Naive thymus-derived CD4-positive, alpha-beta T cell (primary cell): ENCODE measurements at regions not wholly inside any gene's neighbourhood (a gene's known extent, or its start where the extent isn't known, plus 50 kb on each side); places are given as distances from the start of the nearest gene placed in this dataset.
"Not testable (repeated sequence)": the region's sequence is repeated elsewhere in the genome, so short reads cannot be mapped to it uniquely, and the experiment has no call there.

ENCODE experiments used
- ATAC-seq: fragments of 150-1000 bp; cut with Tn5 transposase; 2 replicates; pipeline ENCODE4 v1.10.0; 2021; ENCODE audit warnings: mild to moderate bottlenecking, moderate library complexity
- CTCF ChIA-PET: fragments of 350-600 bp; sonication (Branson Sonifier 250); formaldehyde crosslinking; loops from one replicate; lab custom pipeline; 2021; ENCODE audit warnings: antibody characterized with exemption; lab: Charles Lee
- POLR2A ChIA-PET: fragments of 350-600 bp; sonication (Branson Sonifier 250); formaldehyde crosslinking; loops from one replicate; lab custom pipeline; 2021; ENCODE audit warnings: antibody characterized with exemption, inconsistent platforms; lab: Charles Lee
- DNase-seq, 9 donors: peaks; one replicate each; pipeline versions ENCODE4 v3.0.0 to v3.0.0-alpha.2; 2020 to 2022; ENCODE audit warnings: mixed read lengths in 1 of 9
- H3K27ac ChIP-seq: one replicate; pipeline ENCODE4 v1.7.0; 2013; ENCODE audit warnings: mild to moderate bottlenecking, low read depth, low read length, moderate library complexity
- H3K27me3 ChIP-seq, 2 donors: one replicate each; pipeline ENCODE4 v1.7.0; 2013; ENCODE audit warnings: low read length in 2 of 2, mild to moderate bottlenecking in 2 of 2, moderate library complexity in 2 of 2; ENCODE audit not compliant: control insufficient read depth in 2 of 2, insufficient read depth in 2 of 2
- H3K36me3 ChIP-seq, 3 experiments: 1 replicate in 2 of 3; 2 replicates in 1 of 3; pipeline ENCODE4 v1.7.0; 2013; ENCODE audit warnings: low read length in 3 of 3, mild to moderate bottlenecking in 3 of 3, moderate library complexity in 1 of 3; ENCODE audit not compliant: insufficient read depth in 3 of 3, control insufficient read depth in 2 of 3
- H3K4me1 ChIP-seq, 2 donors: one replicate each; pipeline ENCODE4 v1.7.0; 2013; ENCODE audit warnings: low read length in 2 of 2, mild to moderate bottlenecking in 2 of 2, moderate library complexity in 1 of 2; ENCODE audit not compliant: control insufficient read depth in 2 of 2, insufficient read depth in 2 of 2
- H3K4me3 ChIP-seq: 2 replicates; pipeline ENCODE4 v1.7.0; 2013; ENCODE audit warnings: mild to moderate bottlenecking, low read length
- H3K9me3 ChIP-seq, 3 experiments: 1 replicate in 2 of 3; 2 replicates in 1 of 3; pipeline ENCODE4 v1.7.0; 2013; ENCODE audit warnings: low read length in 3 of 3; ENCODE audit not compliant: control insufficient read depth in 2 of 3
- H3K27ac Mint-ChIP-seq, 9 donors: one replicate each; pipeline ENCODE4 v1.8.0; 2020 to 2022; ENCODE audit warnings: mixed read lengths in 9 of 9, mild to moderate bottlenecking in 8 of 9, moderate library complexity in 5 of 9, inconsistent platforms in 2 of 9
- H3K27me3 Mint-ChIP-seq, 5 donors: one replicate each; pipeline ENCODE4 v1.8.0; 2021 to 2022; ENCODE audit warnings: mixed read lengths in 5 of 5, mild to moderate bottlenecking in 1 of 5
- H3K36me3 Mint-ChIP-seq, 5 donors: one replicate each; pipeline ENCODE4 v1.8.0; 2020 to 2022; ENCODE audit warnings: mixed read lengths in 5 of 5, mild to moderate bottlenecking in 3 of 5, inconsistent platforms in 1 of 5
- H3K4me1 Mint-ChIP-seq, 7 donors: one replicate each; pipeline ENCODE4 v1.8.0; 2020 to 2022; ENCODE audit warnings: mixed read lengths in 7 of 7, mild to moderate bottlenecking in 3 of 7, inconsistent platforms in 1 of 7
- H3K4me3 Mint-ChIP-seq, 10 donors: one replicate each; pipeline ENCODE4 v1.8.0; 2020 to 2022; ENCODE audit warnings: mild to moderate bottlenecking in 10 of 10, mixed read lengths in 10 of 10, moderate library complexity in 6 of 10, inconsistent platforms in 2 of 10
- H3K9me3 Mint-ChIP-seq, 11 donors: one replicate each; pipeline ENCODE4 v1.8.0; 2020 to 2022; ENCODE audit warnings: mixed read lengths in 11 of 11, mild to moderate bottlenecking in 4 of 11, inconsistent platforms in 1 of 11, moderate library complexity in 1 of 11
- intact Hi-C, 2 donors: fragments of 100-400 bp; cut with micrococcal nuclease; formaldehyde crosslinking; loops; one replicate each; pipeline ENCODE4 v1.15.1; 2023

GRCh38 chr12:126983735-126984134 is 1283.2 kb upstream of the TMEM132C start:
- CTCF ChIA-PET, H3K27me3 Mint-ChIP-seq, H3K9me3 ChIP-seq, H3K36me3 Mint-ChIP-seq, H3K27ac ChIP-seq, intact Hi-C loops, H3K27ac Mint-ChIP-seq, H3K4me3 ChIP-seq, H3K36me3 ChIP-seq, H3K4me1 ChIP-seq, DNase-seq, H3K4me3 Mint-ChIP-seq, POLR2A ChIA-PET, H3K27me3 ChIP-seq, H3K4me1 Mint-ChIP-seq, ATAC-seq: not testable (repeated sequence)
- peaks cover 2 to 29% (median 10%) of the 10 kb centered on the region in 11 donors for H3K9me3 Mint-ChIP-seq

DNA sequence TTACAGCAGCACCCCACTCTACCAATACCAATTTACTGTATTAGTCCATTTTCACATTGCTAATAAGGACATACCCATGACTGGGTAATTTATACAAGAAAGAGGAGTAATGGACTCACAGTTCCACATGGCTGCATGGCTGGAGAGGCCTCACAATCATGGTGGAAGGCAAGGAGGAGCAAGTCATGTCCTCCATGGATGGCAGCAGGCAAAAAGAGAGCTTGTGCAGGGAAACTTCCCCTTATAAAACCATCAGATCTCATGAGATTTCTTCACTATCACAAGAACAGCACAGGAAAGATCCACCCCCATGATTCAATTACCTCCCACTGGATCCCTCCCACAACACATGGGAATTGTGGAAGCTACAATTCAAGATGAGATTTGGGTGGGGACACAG is 1281.3 kb upstream of the TMEM132C start:
- H3K4me1 Mint-ChIP-seq, DNase-seq, intact Hi-C loops, H3K4me3 ChIP-seq, H3K27ac Mint-ChIP-seq, H3K4me3 Mint-ChIP-seq, H3K27me3 Mint-ChIP-seq, H3K4me1 ChIP-seq, ATAC-seq, H3K9me3 ChIP-seq, H3K36me3 ChIP-seq, H3K36me3 Mint-ChIP-seq, H3K27ac ChIP-seq, POLR2A ChIA-PET, H3K27me3 ChIP-seq, CTCF ChIA-PET: not testable (repeated sequence)
- H3K9me3 Mint-ChIP-seq, result peaks cover 3 to 29% (median 10%) of the 10 kb centered on the region in 11 donors

GRCh38 chr12:126989532-126989931 is 1277.4 kb upstream of the TMEM132C start:
- Histone ChIP-seq H3K9me3 (no peaks in the 10 kb centered on the region), H3K4me1 (no peaks in the 10 kb centered on the region), H3K4me3 (no peak overlapping the region), H3K27ac (no peak overlapping the region), H3K36me3 (no peaks in the 10 kb centered on the region), H3K27me3 (no peaks in the 10 kb centered on the region)
- ChIA-PET CTCF (no interaction called here), POLR2A (no interaction called here)
- Mint-ChIP-seq H3K4me3 (no peak overlapping the region), H3K27ac (no peak overlapping the region), H3K36me3 (no peaks in the 10 kb centered on the region), H3K27me3 (peaks cover 0 to 9% (median 0%) of the 10 kb centered on the region in 5 donors), H3K9me3 (peaks cover 0 to 23% (median 6%) of the 10 kb centered on the region in 11 donors), H3K4me1 (no peaks in the 10 kb centered on the region)
- intact Hi-C loops, result no loop called here
- ATAC-seq (no peak), DNase-seq (no peak)

DNA sequence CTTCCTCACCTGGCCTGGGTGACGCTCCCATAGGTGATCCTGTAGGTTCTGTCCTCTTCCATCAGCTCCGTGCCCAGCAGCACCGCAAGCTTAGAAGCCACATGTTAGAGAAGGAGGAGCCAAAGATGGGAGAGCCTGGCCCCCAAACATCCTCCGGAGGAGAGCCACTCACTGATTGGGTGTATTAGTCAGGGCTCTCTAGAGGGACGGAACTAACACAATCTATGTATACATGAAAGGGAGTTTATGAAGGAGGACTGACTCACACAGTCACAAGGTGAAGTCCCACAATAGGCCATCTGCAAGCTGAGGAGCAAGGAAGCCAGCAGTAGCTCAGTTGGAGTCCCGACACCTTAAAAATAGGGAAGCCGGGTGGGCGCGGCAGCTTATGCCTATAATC is 1273.1 kb upstream of the TMEM132C start:
- Mint-ChIP-seq H3K36me3 (peaks cover 0 to 1% (median 0%) of the 10 kb centered on the region in 5 donors), H3K27me3 (peaks cover 0 to 13% (median 0%) of the 10 kb centered on the region in 5 donors), H3K4me3 (no peak overlapping the region), H3K9me3 (peaks cover 0 to 8% (median 0%) of the 10 kb centered on the region in 11 donors), H3K27ac (no peak overlapping the region), H3K4me1 (no peaks in the 10 kb centered on the region)
- Histone ChIP-seq H3K27ac (no peak overlapping the region), H3K27me3 (no peaks in the 10 kb centered on the region), H3K9me3 (no peaks in the 10 kb centered on the region), H3K4me1 (no peaks in the 10 kb centered on the region), H3K4me3 (no peak overlapping the region), H3K36me3 (no peaks in the 10 kb centered on the region)
- ChIA-PET CTCF (no interaction called here), POLR2A (no interaction called here)
- intact Hi-C loops, result no loop called here
- DNase-seq (no peak), ATAC-seq (no peak)

- Histone ChIP-seq H3K27ac (no peak overlapping the region), H3K4me1 (no peaks in the 10 kb centered on the region), H3K27me3 (no peaks in the 10 kb centered on the region), H3K9me3 (no peaks in the 10 kb centered on the region), H3K4me3 (no peak overlapping the region), H3K36me3 (no peaks in the 10 kb centered on the region)
- no peaks in the 10 kb centered on the region for H3K4me1 Mint-ChIP-seq
- ATAC-seq (no peak), DNase-seq (no peak)
- no peak overlapping the region for H3K27ac Mint-ChIP-seq
- H3K36me3 Mint-ChIP-seq, result peaks cover 0 to 7% (median 0%) of the 10 kb centered on the region in 5 donors
- peaks cover 0 to 6% (median 0%) of the 10 kb centered on the region in 11 donors for H3K9me3 Mint-ChIP-seq
- ChIA-PET CTCF (no interaction called here), POLR2A (no interaction called here)
- H3K4me3 Mint-ChIP-seq, result no peak overlapping the region
- peaks cover 0 to 19% (median 0%) of the 10 kb centered on the region in 5 donors for H3K27me3 Mint-ChIP-seq
- intact Hi-C loops, result no loop called here
These were observed 1272.4 kb upstream of the TMEM132C start for GRCh38 chr12:126994599-126994998.

- Mint-ChIP-seq H3K4me1 (no peaks in the 10 kb centered on the region), H3K27ac (no peak overlapping the region), H3K9me3 (peaks cover 0 to 3% (median 0%) of the 10 kb centered on the region in 11 donors), H3K4me3 (no peak overlapping the region), H3K36me3 (peaks cover 0 to 7% (median 0%) of the 10 kb centered on the region in 5 donors), H3K27me3 (peaks cover 0 to 21% (median 0%) of the 10 kb centered on the region in 5 donors)
- DNase-seq (no peak), ATAC-seq (no peak)
- intact Hi-C loops, result no loop called here
- H3K27me3 ChIP-seq, result no peaks in the 10 kb centered on the region
- ChIA-PET POLR2A (no interaction called here), CTCF (no interaction called here)
- no peaks in the 10 kb centered on the region for H3K36me3 ChIP-seq
- H3K9me3 ChIP-seq, result no peaks in the 10 kb centered on the region
- no peaks in the 10 kb centered on the region for H3K4me1 ChIP-seq
- H3K27ac ChIP-seq, result no peak overlapping the region
- no peak overlapping the region for H3K4me3 ChIP-seq
These were observed 1268.9 kb upstream of the TMEM132C start for GRCh38 chr12:126998031-126998430.

GRCh38 chr12:126998747-126999285 is 1268.2 kb upstream of the TMEM132C start:
- Histone ChIP-seq H3K27ac (no peak overlapping the region), H3K4me3 (no peak overlapping the region), H3K36me3 (no peaks in the 10 kb centered on the region), H3K4me1 (no peaks in the 10 kb centered on the region), H3K27me3 (no peaks in the 10 kb centered on the region), H3K9me3 (no peaks in the 10 kb centered on the region)
- peaks cover 0 to 17% (median 0%) of the 10 kb centered on the region in 5 donors for H3K27me3 Mint-ChIP-seq
- ChIA-PET CTCF (no interaction called here), POLR2A (no interaction called here)
- no peak overlapping the region for H3K4me3 Mint-ChIP-seq
- H3K36me3 Mint-ChIP-seq, result peaks cover 0 to 7% (median 0%) of the 10 kb centered on the region in 5 donors
- intact Hi-C loops, result no loop called here
- ATAC-seq (no peak), DNase-seq (no peak)
- no peak overlapping the region for H3K27ac Mint-ChIP-seq
- no peaks in the 10 kb centered on the region for H3K4me1 Mint-ChIP-seq
- peaks cover 0 to 1% (median 0%) of the 10 kb centered on the region in 11 donors for H3K9me3 Mint-ChIP-seq
